Brain microvascular endothelial cell (primary cell): ENCODE measurements at regions not wholly inside any gene's neighbourhood (a gene's known extent, or its start where the extent isn't known, plus 50 kb on each side); places are given as distances from the start of the nearest gene placed in this dataset.

Source experiments
- DNase-seq: peaks from one replicate; pipeline ENCODE4 v3.0.0-alpha.2; 2020
- H3K27ac ChIP-seq: fragments of 250-450 bp; sonication (Bioruptor Pico); 2 replicates; pipeline ENCODE4 v1.5.1; 2020; ENCODE audit warnings: mild to moderate bottlenecking, moderate library complexity
- H3K27me3 ChIP-seq: fragments of 250-450 bp; sonication (Bioruptor Pico); replicated peaks from 2 replicates; pipeline ENCODE4 v1.5.1; 2020; ENCODE audit warnings: mild to moderate bottlenecking
- H3K36me3 ChIP-seq: fragments of 250-450 bp; sonication (Bioruptor Pico); replicated peaks from 2 replicates; pipeline ENCODE4 v1.5.1; 2020; ENCODE audit warnings: mild to moderate bottlenecking
- H3K4me3 ChIP-seq: 2 replicates; pipeline ENCODE4 v1.5.1; 2011; ENCODE audit warnings: low read depth, mild to moderate bottlenecking, control low read depth, low read length, moderate library complexity
- in situ Hi-C: cut with HindIII; loops from 2 replicates; pipeline ENCODE4 v1.10.0; 2017; ENCODE audit warnings: low sequenced_read_pairs, low pct_ligation_motif_present
- TF ChIP-seq, protein P1 (sequence below): IDR thresholded peaks from 2 replicates; pipeline ENCODE4 v1.5.1; 2011; ENCODE audit warnings: low read depth, mild to moderate bottlenecking, moderate library complexity, low read length, control low read depth, inconsistent platforms; ENCODE audit errors: missing control alignments

DNA sequence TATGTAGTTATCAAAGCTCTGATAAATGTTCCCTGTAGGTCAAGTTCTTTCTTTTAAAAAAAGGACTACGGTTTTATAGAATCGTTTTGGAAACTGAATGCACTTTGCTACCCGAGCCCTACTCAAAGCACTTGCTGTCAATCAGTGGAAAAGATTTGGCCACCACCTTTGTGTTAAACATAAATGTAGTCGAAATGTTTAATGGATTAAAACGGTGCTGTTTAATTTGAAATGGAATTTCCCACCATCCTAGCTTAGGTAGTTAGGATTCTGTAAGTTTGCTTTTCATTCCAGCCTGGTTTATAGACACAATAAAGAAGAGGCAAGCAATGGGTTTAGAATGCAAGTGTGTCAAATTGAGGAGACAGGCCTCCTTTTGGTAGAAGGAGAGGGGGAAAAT lies 69.4 kb upstream of the MMADHC start:
- Histone ChIP-seq H3K4me3 (no peak overlapping the region), H3K27ac (no peak overlapping the region), H3K36me3 (no peaks in the 10 kb centered on the region), H3K27me3 (no peaks in the 10 kb centered on the region)
- DNase-seq: no peak
- in situ Hi-C loops: no loop called here
- TF ChIP-seq, protein P1, sequence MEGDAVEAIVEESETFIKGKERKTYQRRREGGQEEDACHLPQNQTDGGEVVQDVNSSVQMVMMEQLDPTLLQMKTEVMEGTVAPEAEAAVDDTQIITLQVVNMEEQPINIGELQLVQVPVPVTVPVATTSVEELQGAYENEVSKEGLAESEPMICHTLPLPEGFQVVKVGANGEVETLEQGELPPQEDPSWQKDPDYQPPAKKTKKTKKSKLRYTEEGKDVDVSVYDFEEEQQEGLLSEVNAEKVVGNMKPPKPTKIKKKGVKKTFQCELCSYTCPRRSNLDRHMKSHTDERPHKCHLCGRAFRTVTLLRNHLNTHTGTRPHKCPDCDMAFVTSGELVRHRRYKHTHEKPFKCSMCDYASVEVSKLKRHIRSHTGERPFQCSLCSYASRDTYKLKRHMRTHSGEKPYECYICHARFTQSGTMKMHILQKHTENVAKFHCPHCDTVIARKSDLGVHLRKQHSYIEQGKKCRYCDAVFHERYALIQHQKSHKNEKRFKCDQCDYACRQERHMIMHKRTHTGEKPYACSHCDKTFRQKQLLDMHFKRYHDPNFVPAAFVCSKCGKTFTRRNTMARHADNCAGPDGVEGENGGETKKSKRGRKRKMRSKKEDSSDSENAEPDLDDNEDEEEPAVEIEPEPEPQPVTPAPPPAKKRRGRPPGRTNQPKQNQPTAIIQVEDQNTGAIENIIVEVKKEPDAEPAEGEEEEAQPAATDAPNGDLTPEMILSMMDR: no peak

DNA sequence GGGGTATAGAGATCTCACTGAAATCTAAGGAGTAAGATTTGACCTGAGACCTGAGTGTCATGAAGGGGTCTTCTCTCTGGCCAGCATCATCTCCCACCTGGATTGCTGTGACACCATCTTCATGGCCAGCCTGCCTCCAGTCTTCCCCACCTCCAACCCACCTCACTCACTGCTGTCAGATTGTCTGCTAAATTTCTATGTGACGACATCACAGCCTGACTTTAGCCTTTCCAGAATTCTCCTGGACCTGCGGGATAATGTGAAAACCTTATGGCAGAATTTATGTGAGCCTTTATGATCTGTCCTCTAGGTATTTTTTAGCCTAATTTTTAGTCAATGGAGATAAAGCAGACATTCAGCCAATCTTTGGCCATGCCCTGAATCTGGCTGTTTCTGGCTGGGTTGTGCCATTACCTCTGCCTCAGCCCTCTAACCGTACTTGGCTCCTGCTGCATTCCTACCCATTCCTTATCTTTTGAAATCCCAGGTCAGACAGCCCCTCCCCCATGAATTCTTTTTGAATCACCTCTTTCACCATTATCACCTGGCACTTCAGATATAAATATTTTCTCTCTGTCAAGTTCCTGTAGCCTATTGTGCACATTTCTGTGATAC lies 66.4 kb upstream of the MMADHC start:
- no peaks in the 10 kb centered on the region for H3K27me3 ChIP-seq
- H3K36me3 ChIP-seq: no peaks in the 10 kb centered on the region
- H3K4me3 ChIP-seq: no peak overlapping the region
- in situ Hi-C loops: no loop called here
- TF ChIP-seq, protein P1: no peak
- DNase-seq: no peak
- no peak overlapping the region for H3K27ac ChIP-seq

DNA sequence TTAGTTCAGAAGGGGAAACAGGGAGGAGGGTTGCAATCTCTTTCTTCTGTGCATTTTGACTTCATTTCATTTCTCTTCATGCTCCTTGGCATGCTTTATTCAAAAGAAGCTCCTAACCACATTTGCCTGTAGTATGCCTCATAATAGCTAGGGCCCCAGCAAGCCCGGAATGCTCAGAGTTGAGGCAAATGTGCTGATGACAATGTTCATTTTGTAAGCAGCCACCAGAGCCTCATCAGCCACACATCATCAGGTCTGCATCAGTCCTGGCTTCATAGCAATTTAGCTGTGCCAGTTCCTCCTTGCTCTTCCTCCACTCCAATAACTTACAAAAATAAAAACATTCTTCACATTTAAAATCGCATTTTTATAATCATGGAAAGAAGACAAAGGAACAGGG lies 65.4 kb upstream of the MMADHC start:
- H3K4me3 ChIP-seq: no peak overlapping the region
- H3K36me3 ChIP-seq: no peaks in the 10 kb centered on the region
- TF ChIP-seq, protein P1: no peak
- no peak overlapping the region for H3K27ac ChIP-seq
- H3K27me3 ChIP-seq: no peaks in the 10 kb centered on the region
- in situ Hi-C loops: no loop called here
- DNase-seq: no peak

DNA sequence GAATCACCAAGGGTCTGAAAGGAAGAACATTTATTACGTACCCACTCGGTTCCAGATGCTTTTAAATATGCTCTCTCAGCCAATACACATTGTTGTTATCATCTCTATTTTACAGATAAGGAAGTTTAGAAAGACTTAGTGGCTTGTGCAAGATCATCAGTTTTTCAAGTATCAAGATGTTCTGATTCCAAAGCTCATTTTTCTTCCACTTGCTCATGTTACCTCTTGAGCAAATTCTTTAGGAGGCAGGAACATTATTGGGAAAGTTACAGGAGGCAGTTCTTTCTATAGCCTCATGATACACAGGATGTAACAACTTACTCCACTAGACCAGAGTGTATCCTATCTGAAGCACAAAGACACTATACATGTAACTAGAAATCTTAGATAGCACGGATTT lies 65.0 kb upstream of the MMADHC start:
- H3K4me3 ChIP-seq: no peak overlapping the region
- no peak for DNase-seq

DNA sequence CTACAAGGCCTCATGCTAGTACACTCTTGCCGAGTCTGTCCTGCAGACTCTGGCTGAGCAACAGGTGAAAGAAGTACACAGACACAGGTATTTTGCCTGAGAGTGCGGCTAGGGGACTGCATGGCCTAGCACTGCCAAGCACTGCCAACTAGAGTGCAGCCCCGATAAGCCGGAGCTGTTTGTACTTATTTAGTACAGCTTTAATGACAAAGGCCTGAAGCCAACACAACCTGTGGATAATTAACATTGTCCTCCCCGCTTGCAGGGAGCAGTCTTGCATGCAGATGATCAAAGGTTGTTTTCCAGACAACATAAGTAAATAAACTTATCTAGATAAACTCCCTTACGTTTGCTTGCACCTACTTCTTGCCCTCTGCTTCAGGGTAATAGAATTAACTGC lies 63.7 kb upstream of the MMADHC start:
- no peak overlapping the region for H3K27ac ChIP-seq
- no peaks in the 10 kb centered on the region for H3K36me3 ChIP-seq
- no peak for DNase-seq
- H3K4me3 ChIP-seq: no peak overlapping the region
- in situ Hi-C loops: no loop called here
- H3K27me3 ChIP-seq: no peaks in the 10 kb centered on the region
- TF ChIP-seq, protein P1: no peak

More for the DNA sequence above, 65.0 kb upstream of the MMADHC start:
- Histone ChIP-seq H3K36me3 (no peaks in the 10 kb centered on the region), H3K27me3 (no peaks in the 10 kb centered on the region), H3K27ac (no peak overlapping the region)
- in situ Hi-C loops: no loop called here
- TF ChIP-seq, protein P1: no peak

DNA sequence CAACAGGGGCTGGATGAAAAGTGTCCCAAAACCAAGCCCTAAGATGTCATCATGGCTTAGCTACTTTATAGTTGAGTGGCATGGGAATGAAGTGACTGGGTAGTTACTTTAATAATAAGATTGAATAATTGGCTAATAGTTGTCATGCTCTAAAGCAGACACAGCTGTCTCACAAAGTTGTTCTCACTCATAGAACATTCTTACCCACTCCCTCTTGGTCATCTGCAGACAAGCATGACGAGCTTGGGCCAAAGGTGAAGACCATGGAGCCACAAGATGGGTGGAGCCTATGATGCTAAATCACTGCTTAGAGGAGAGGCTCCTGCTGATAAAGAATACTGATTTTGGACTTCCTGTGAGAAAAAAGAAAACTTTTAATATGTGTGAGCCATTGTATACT lies 62.4 kb upstream of the MMADHC start:
- Histone ChIP-seq H3K27me3 (no peaks in the 10 kb centered on the region), H3K36me3 (no peaks in the 10 kb centered on the region), H3K4me3 (no peak overlapping the region), H3K27ac (peak overlapping the region; percentile 93)
- DNase-seq: peak; percentile 79
- TF ChIP-seq, protein P1: no peak
- in situ Hi-C loops: no loop called here
